ENCODE measurements at regions not wholly inside any gene's neighbourhood (a gene's known extent, or its start where the extent isn't known, plus 50 kb on each side); places are given as distances from the start of the nearest gene placed in this dataset.

DNA sequence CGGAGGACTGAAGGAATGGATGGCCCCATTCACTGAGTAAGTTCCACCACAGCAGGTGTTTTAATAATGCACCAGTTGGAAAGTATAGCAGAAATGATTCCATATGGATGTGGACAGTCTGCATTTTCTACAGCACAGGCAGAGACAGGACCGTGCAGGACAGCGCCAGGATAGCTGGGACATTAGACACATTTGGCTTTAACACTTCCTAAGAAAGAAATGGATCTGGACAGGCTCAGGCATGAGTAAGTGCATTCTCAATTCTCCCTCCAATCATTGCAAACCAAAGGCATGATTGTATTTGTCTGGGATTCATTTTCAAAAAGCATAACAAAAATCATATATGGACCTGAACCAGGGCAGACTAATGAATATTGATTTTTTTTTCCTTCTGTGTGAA, 233.0 kb upstream of the POU2AF2 start:
- intact Hi-C loops (cut with micrococcal nuclease), result no loop called here
- no peak overlapping the region for H3K27ac Mint-ChIP-seq
- peaks cover 19% of the 10 kb centered on the region for H3K4me1 Mint-ChIP-seq (ENCODE audit: low read depth)

GRCh38 chr11:111011275-111011594, 234.3 kb upstream of the POU2AF2 start:
- peaks cover 19% of the 10 kb centered on the region for H3K4me1 Mint-ChIP-seq (ENCODE audit: low read depth)
- no peak overlapping the region for H3K4me3 Mint-ChIP-seq
- no peaks in the 10 kb centered on the region for H3K9me3 Mint-ChIP-seq
- intact Hi-C loops (cut with micrococcal nuclease), result no loop called here
- no peaks in the 10 kb centered on the region for H3K36me3 Mint-ChIP-seq (ENCODE audit: low read depth)
- H3K27ac Mint-ChIP-seq, result no peak overlapping the region
- no peaks in the 10 kb centered on the region for H3K27me3 Mint-ChIP-seq

More for the DNA sequence above, 233.0 kb upstream of the POU2AF2 start:
- Mint-ChIP-seq H3K4me3 (no peak overlapping the region), H3K27me3 (no peaks in the 10 kb centered on the region), H3K9me3 (no peaks in the 10 kb centered on the region), H3K36me3 (ENCODE audit: low read depth) (no peaks in the 10 kb centered on the region)

- H3K27ac Mint-ChIP-seq, result no peak overlapping the region
- H3K4me3 Mint-ChIP-seq, result no peak overlapping the region
- H3K4me1 Mint-ChIP-seq (ENCODE audit: low read depth), result peaks cover 13% of the 10 kb centered on the region
- no peaks in the 10 kb centered on the region for H3K27me3 Mint-ChIP-seq
- H3K36me3 Mint-ChIP-seq (ENCODE audit: low read depth), result no peaks in the 10 kb centered on the region
- intact Hi-C loops (cut with micrococcal nuclease), result no loop called here
- no peaks in the 10 kb centered on the region for H3K9me3 Mint-ChIP-seq
Observed at GRCh38 chr11:111010391-111011274, 234.9 kb upstream of the POU2AF2 start.

GRCh38 chr11:111006227-111006626, 239.3 kb upstream of the POU2AF2 start:
- H3K36me3 Mint-ChIP-seq (ENCODE audit: low read depth), result no peaks in the 10 kb centered on the region
- H3K4me3 Mint-ChIP-seq, result no peak overlapping the region
- no peaks in the 10 kb centered on the region for H3K4me1 Mint-ChIP-seq (ENCODE audit: low read depth)
- H3K9me3 Mint-ChIP-seq, result no peaks in the 10 kb centered on the region
- intact Hi-C loops (cut with micrococcal nuclease), result no loop called here
- H3K27ac Mint-ChIP-seq, result no peak overlapping the region
- no peaks in the 10 kb centered on the region for H3K27me3 Mint-ChIP-seq

GRCh38 chr11:111001986-111002611, 243.4 kb upstream of the POU2AF2 start:
- H3K27ac Mint-ChIP-seq, result no peak overlapping the region
- intact Hi-C loops (cut with micrococcal nuclease), result no loop called here
- H3K4me3 Mint-ChIP-seq, result no peak overlapping the region
- H3K36me3 Mint-ChIP-seq (ENCODE audit: low read depth), result no peaks in the 10 kb centered on the region
- no peaks in the 10 kb centered on the region for H3K9me3 Mint-ChIP-seq
- no peaks in the 10 kb centered on the region for H3K4me1 Mint-ChIP-seq (ENCODE audit: low read depth)
- no peaks in the 10 kb centered on the region for H3K27me3 Mint-ChIP-seq

GRCh38 chr11:111001081-111001430, 244.5 kb upstream of the POU2AF2 start:
- no peaks in the 10 kb centered on the region for H3K27me3 Mint-ChIP-seq
- no peaks in the 10 kb centered on the region for H3K36me3 Mint-ChIP-seq (ENCODE audit: low read depth)
- H3K4me1 Mint-ChIP-seq (ENCODE audit: low read depth), result no peaks in the 10 kb centered on the region
- no peak overlapping the region for H3K27ac Mint-ChIP-seq
- H3K9me3 Mint-ChIP-seq, result no peaks in the 10 kb centered on the region
- intact Hi-C loops (cut with micrococcal nuclease), result no loop called here
- H3K4me3 Mint-ChIP-seq, result no peak overlapping the region

- Mint-ChIP-seq H3K36me3 (ENCODE audit: low read depth) (no peaks in the 10 kb centered on the region), H3K27ac (no peak overlapping the region), H3K27me3 (no peaks in the 10 kb centered on the region), H3K4me3 (no peak overlapping the region), H3K9me3 (no peaks in the 10 kb centered on the region), H3K4me1 (ENCODE audit: low read depth) (no peaks in the 10 kb centered on the region)
- intact Hi-C loops (cut with micrococcal nuclease), result no loop called here
Observed at GRCh38 chr11:111000400-111001080, 245.0 kb upstream of the POU2AF2 start.

DNA sequence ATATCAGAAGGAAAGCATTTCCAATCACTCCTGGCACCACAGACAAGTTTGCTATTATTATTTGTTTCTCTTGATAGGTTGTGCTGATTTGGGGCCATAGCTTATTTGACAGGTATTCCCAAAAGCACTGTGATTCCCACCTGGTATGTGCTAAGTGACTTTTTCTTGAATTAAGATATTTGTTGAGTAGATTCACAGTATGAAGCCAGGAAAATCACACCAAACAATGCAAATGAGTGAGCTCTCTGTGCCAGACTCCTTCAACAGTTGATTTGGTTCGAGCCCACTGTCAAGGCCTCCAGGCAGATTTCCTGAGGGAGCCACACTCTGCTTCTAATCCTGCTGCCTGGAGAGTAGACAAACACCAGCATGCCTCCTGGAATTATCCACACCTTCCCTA, 253.0 kb upstream of the POU2AF2 start:
- H3K9me3 Mint-ChIP-seq, result no peaks in the 10 kb centered on the region
- no peaks in the 10 kb centered on the region for H3K27me3 Mint-ChIP-seq
- no peak overlapping the region for H3K4me3 Mint-ChIP-seq
- intact Hi-C loops (cut with micrococcal nuclease), result no loop called here
- no peaks in the 10 kb centered on the region for H3K36me3 Mint-ChIP-seq (ENCODE audit: low read depth)
- H3K27ac Mint-ChIP-seq, result no peak overlapping the region
- H3K4me1 Mint-ChIP-seq (ENCODE audit: low read depth), result peaks cover 12% of the 10 kb centered on the region

GRCh38 chr11:110991661-110992355, 253.7 kb upstream of the POU2AF2 start:
- peaks cover 12% of the 10 kb centered on the region for H3K4me1 Mint-ChIP-seq (ENCODE audit: low read depth)
- no peak overlapping the region for H3K4me3 Mint-ChIP-seq
- no peak overlapping the region for H3K27ac Mint-ChIP-seq
- intact Hi-C loops (cut with micrococcal nuclease), result no loop called here
- H3K36me3 Mint-ChIP-seq (ENCODE audit: low read depth), result no peaks in the 10 kb centered on the region
- no peaks in the 10 kb centered on the region for H3K9me3 Mint-ChIP-seq
- H3K27me3 Mint-ChIP-seq, result no peaks in the 10 kb centered on the region

DNA sequence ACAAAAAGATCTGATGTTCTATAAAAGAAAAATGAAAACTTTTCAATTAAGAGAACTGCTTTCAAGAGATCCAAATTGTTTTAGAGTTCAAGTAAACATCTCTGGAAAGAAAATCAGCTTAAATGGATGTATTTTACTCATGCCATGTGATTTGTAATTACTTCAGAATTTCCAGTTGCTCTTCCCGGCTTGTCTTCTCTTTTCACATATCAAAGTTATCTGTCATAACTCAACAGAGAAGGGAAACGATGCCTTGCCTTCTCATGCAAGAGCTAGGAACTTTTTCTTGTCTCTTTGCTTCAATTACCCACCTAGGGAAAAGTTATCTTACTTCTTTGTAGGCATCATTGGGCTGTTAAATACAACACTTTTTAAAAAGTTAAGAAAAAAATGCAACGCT, 255.2 kb upstream of the POU2AF2 start:
- Mint-ChIP-seq H3K27me3 (no peaks in the 10 kb centered on the region), H3K4me3 (no peak overlapping the region), H3K9me3 (no peaks in the 10 kb centered on the region), H3K4me1 (ENCODE audit: low read depth) (peaks cover 12% of the 10 kb centered on the region), H3K36me3 (ENCODE audit: low read depth) (no peaks in the 10 kb centered on the region), H3K27ac (no peak overlapping the region)
- intact Hi-C loops (cut with micrococcal nuclease), result no loop called here

GRCh38 chr11:110989428-110990133, 255.9 kb upstream of the POU2AF2 start:
- intact Hi-C loops (cut with micrococcal nuclease), result no loop called here
- H3K27ac Mint-ChIP-seq, result no peak overlapping the region

DNA sequence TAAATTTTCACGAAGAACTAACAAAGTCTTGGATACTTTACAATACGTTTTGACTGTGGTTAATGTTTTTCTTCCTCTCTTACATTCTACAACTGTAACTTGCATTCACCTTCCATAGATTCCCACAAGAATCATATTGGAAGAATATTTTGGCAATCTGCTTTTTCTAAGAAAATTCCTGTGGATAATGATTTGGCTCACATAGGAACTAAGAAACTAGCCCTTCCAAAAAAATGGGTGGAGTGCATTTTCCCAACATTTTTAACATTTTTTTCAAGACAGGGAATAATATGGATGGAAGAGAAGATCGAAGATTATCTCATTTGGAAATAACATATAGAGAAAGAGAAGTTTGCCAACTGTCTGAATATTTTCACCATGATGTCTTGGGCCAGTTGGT, 256.9 kb upstream of the POU2AF2 start:
- no peaks in the 10 kb centered on the region for H3K36me3 Mint-ChIP-seq (ENCODE audit: low read depth)
- H3K27ac Mint-ChIP-seq, result no peak overlapping the region
- H3K27me3 Mint-ChIP-seq, result no peaks in the 10 kb centered on the region
- no peak overlapping the region for H3K4me3 Mint-ChIP-seq
- intact Hi-C loops (cut with micrococcal nuclease), result no loop called here
- H3K9me3 Mint-ChIP-seq, result no peaks in the 10 kb centered on the region
- peaks cover 12% of the 10 kb centered on the region for H3K4me1 Mint-ChIP-seq (ENCODE audit: low read depth)

More at GRCh38 chr11:110989428-110990133, 255.9 kb upstream of the POU2AF2 start:
- no peaks in the 10 kb centered on the region for H3K36me3 Mint-ChIP-seq (ENCODE audit: low read depth)
- H3K4me3 Mint-ChIP-seq, result no peak overlapping the region
- no peaks in the 10 kb centered on the region for H3K27me3 Mint-ChIP-seq
- peaks cover 12% of the 10 kb centered on the region for H3K4me1 Mint-ChIP-seq (ENCODE audit: low read depth)
- no peaks in the 10 kb centered on the region for H3K9me3 Mint-ChIP-seq

DNA sequence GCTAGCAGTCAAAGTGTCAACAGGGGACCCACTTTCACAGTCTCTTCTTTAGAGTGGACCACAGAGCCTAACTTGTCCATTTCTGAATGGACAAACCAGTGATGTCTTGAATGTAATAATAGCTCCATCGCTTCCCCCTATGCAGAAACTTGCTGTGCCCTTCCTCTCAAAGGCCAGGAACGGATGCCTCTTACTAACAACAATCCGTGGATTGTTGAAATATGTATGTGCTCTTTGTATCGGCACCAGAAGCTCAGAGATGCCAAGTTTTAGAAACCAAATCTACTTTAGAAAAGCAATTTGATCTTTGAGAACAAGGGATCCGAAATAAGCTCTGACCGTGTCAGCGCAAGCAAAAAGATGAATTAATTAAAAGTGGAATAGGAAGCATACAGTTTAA, 259.5 kb upstream of the POU2AF2 start:
- no peaks in the 10 kb centered on the region for H3K36me3 Mint-ChIP-seq (ENCODE audit: low read depth)
- H3K4me3 Mint-ChIP-seq, result no peak overlapping the region
- H3K27me3 Mint-ChIP-seq, result no peaks in the 10 kb centered on the region
- H3K9me3 Mint-ChIP-seq, result no peaks in the 10 kb centered on the region
- H3K27ac Mint-ChIP-seq, result no peak overlapping the region
- intact Hi-C loops (cut with micrococcal nuclease), result no loop called here
- peaks cover 6% of the 10 kb centered on the region for H3K4me1 Mint-ChIP-seq (ENCODE audit: low read depth)
